ENCODE measurements at regions not wholly inside any gene's neighbourhood (a gene's known extent, or its start where the extent isn't known, plus 50 kb on each side); places are given as distances from the start of the nearest gene placed in this dataset.
"Not testable (repeated sequence)": the region's sequence is repeated elsewhere in the genome, so short reads cannot be mapped to it uniquely, and the experiment has no call there.

GRCh38 chr2:144738749-144739148 is 218.8 kb upstream of the ZEB2 start:
- Histone ChIP-seq H3K27me3 (ENCODE audit: control insufficient read depth in 1 of 2, insufficient read depth in 1 of 2, low read length in 2 of 2) (no peaks in the 10 kb centered on the region), H3K36me3 (ENCODE audit: control insufficient read depth in 1 of 2, insufficient read depth in 2 of 2, low read depth in 1 of 2, low read length in 2 of 2) (no peaks in the 10 kb centered on the region), H2BK12ac (ENCODE audit: low read length in 2 of 2) (no peak overlapping the region), H3K14ac (ENCODE audit: low read length in 2 of 2) (no peak overlapping the region), H2AK5ac (ENCODE audit: low read length, severe bottlenecking) (no peak overlapping the region), H3K9me3 (ENCODE audit: control insufficient read depth, low read length) (peaks cover 7% of the 10 kb centered on the region), H2BK5ac (ENCODE audit: low read depth, low read length, poor library complexity, severe bottlenecking) (no peak overlapping the region), H3K9ac (ENCODE audit: low read length) (no peak overlapping the region), H2AFZ (ENCODE audit: low read depth, low read length) (no peak overlapping the region), H2BK15ac (ENCODE audit: low read depth, poor library complexity, severe bottlenecking) (no peak overlapping the region), H3K18ac (ENCODE audit: low read depth in 1 of 2, low read length in 2 of 2) (no peak overlapping the region), H3K27ac (ENCODE audit: low read length, poor library complexity, severe bottlenecking) (no peak overlapping the region), H3K4me3 (ENCODE audit: insufficient read depth in 1 of 2, low read depth in 1 of 2, low read length in 2 of 2) (no peak overlapping the region), H3K79me1 (replicated peaks; ENCODE audit: low read length, poor library complexity, severe bottlenecking) (no peaks in the 10 kb centered on the region), H4K91ac (ENCODE audit: low read length) (no peak overlapping the region), H2BK120ac (ENCODE audit: low read depth, low read length) (no peak overlapping the region), H4K8ac (ENCODE audit: low read length) (no peak overlapping the region), H3K23ac (ENCODE audit: low read length in 2 of 2) (no peak overlapping the region), H3K4ac (ENCODE audit: low read depth in 1 of 2, low read length in 2 of 2) (no peak overlapping the region), H3K4me2 (ENCODE audit: low read length, poor library complexity, severe bottlenecking) (no peak overlapping the region), H3K4me1 (ENCODE audit: control insufficient read depth, insufficient read depth, low read depth, low read length) (no peaks in the 10 kb centered on the region)
- DNase-seq, result no peak

GRCh38 chr2:144730711-144731110 is 210.8 kb upstream of the ZEB2 start:
- Histone ChIP-seq H3K79me1 (replicated peaks; ENCODE audit: low read length, poor library complexity, severe bottlenecking) (no peaks in the 10 kb centered on the region), H3K4ac (ENCODE audit: low read depth in 1 of 2, low read length in 2 of 2) (no peak overlapping the region), H3K9me3 (ENCODE audit: control insufficient read depth, low read length) (peaks cover 6% of the 10 kb centered on the region), H2AK5ac (ENCODE audit: low read length, severe bottlenecking) (no peak overlapping the region), H3K9ac (ENCODE audit: low read length) (no peak overlapping the region), H3K4me2 (ENCODE audit: low read length, poor library complexity, severe bottlenecking) (no peak overlapping the region), H3K4me3 (ENCODE audit: insufficient read depth in 1 of 2, low read depth in 1 of 2, low read length in 2 of 2) (no peak overlapping the region), H2BK120ac (ENCODE audit: low read depth, low read length) (no peak overlapping the region), H3K14ac (ENCODE audit: low read length in 2 of 2) (no peak overlapping the region), H3K18ac (ENCODE audit: low read depth in 1 of 2, low read length in 2 of 2) (no peak overlapping the region), H3K36me3 (ENCODE audit: control insufficient read depth in 1 of 2, insufficient read depth in 2 of 2, low read depth in 1 of 2, low read length in 2 of 2) (no peaks in the 10 kb centered on the region), H2BK12ac (ENCODE audit: low read length in 2 of 2) (no peak overlapping the region), H3K4me1 (ENCODE audit: control insufficient read depth, insufficient read depth, low read depth, low read length) (no peaks in the 10 kb centered on the region), H4K91ac (ENCODE audit: low read length) (no peak overlapping the region), H3K27ac (ENCODE audit: low read length, poor library complexity, severe bottlenecking) (no peak overlapping the region), H2BK5ac (ENCODE audit: low read depth, low read length, poor library complexity, severe bottlenecking) (no peak overlapping the region), H3K23ac (ENCODE audit: low read length in 2 of 2) (no peak overlapping the region), H4K8ac (ENCODE audit: low read length) (no peak overlapping the region), H3K27me3 (ENCODE audit: control insufficient read depth in 1 of 2, insufficient read depth in 1 of 2, low read length in 2 of 2) (no peaks in the 10 kb centered on the region), H2AFZ (ENCODE audit: low read depth, low read length) (no peak overlapping the region), H2BK15ac (ENCODE audit: low read depth, poor library complexity, severe bottlenecking) (no peak overlapping the region)
- no peak for DNase-seq
- WGBS, result 60% methylated on average over 1 of the region's 2 CpGs

- 38% methylated on average over 1 of the region's 2 CpGs for WGBS
- not testable (repeated sequence) for H3K27me3 ChIP-seq (ENCODE audit: control insufficient read depth in 1 of 2, insufficient read depth in 1 of 2, low read length in 2 of 2); H2AK5ac ChIP-seq (ENCODE audit: low read length, severe bottlenecking); H2BK5ac ChIP-seq (ENCODE audit: low read depth, low read length, poor library complexity, severe bottlenecking); H3K4me2 ChIP-seq (ENCODE audit: low read length, poor library complexity, severe bottlenecking); H3K23ac ChIP-seq (ENCODE audit: low read length in 2 of 2); H3K79me1 ChIP-seq (replicated peaks; ENCODE audit: low read length, poor library complexity, severe bottlenecking); H3K9me3 ChIP-seq (ENCODE audit: control insufficient read depth, low read length); H3K9ac ChIP-seq (ENCODE audit: low read length); H3K27ac ChIP-seq (ENCODE audit: low read length, poor library complexity, severe bottlenecking); H3K14ac ChIP-seq (ENCODE audit: low read length in 2 of 2); H2BK120ac ChIP-seq (ENCODE audit: low read depth, low read length); H4K8ac ChIP-seq (ENCODE audit: low read length); H2BK12ac ChIP-seq (ENCODE audit: low read length in 2 of 2); H3K4me3 ChIP-seq (ENCODE audit: insufficient read depth in 1 of 2, low read depth in 1 of 2, low read length in 2 of 2); H3K36me3 ChIP-seq (ENCODE audit: control insufficient read depth in 1 of 2, insufficient read depth in 2 of 2, low read depth in 1 of 2, low read length in 2 of 2); DNase-seq; H2AFZ ChIP-seq (ENCODE audit: low read depth, low read length); H3K4ac ChIP-seq (ENCODE audit: low read depth in 1 of 2, low read length in 2 of 2); H3K18ac ChIP-seq (ENCODE audit: low read depth in 1 of 2, low read length in 2 of 2); H2BK15ac ChIP-seq (ENCODE audit: low read depth, poor library complexity, severe bottlenecking); H3K4me1 ChIP-seq (ENCODE audit: control insufficient read depth, insufficient read depth, low read depth, low read length); H4K91ac ChIP-seq (ENCODE audit: low read length)
These were observed 204.5 kb upstream of the ZEB2 start for GRCh38 chr2:144724460-144724859.

- H3K4me1 ChIP-seq (ENCODE audit: control insufficient read depth, insufficient read depth, low read depth, low read length), result no peaks in the 10 kb centered on the region
- no peak overlapping the region for H3K14ac ChIP-seq (ENCODE audit: low read length in 2 of 2)
- no peak overlapping the region for H3K4me3 ChIP-seq (ENCODE audit: insufficient read depth in 1 of 2, low read depth in 1 of 2, low read length in 2 of 2)
- no peak overlapping the region for H3K4me2 ChIP-seq (ENCODE audit: low read length, poor library complexity, severe bottlenecking)
- H2AFZ ChIP-seq (ENCODE audit: low read depth, low read length), result no peak overlapping the region
- H2BK15ac ChIP-seq (ENCODE audit: low read depth, poor library complexity, severe bottlenecking), result no peak overlapping the region
- no peak overlapping the region for H4K8ac ChIP-seq (ENCODE audit: low read length)
- no peak for DNase-seq
- no peak overlapping the region for H3K23ac ChIP-seq (ENCODE audit: low read length in 2 of 2)
- no peaks in the 10 kb centered on the region for H3K79me1 ChIP-seq (replicated peaks; ENCODE audit: low read length, poor library complexity, severe bottlenecking)
- H2BK5ac ChIP-seq (ENCODE audit: low read depth, low read length, poor library complexity, severe bottlenecking), result no peak overlapping the region
- no peak overlapping the region for H2AK5ac ChIP-seq (ENCODE audit: low read length, severe bottlenecking)
- peaks cover 26% of the 10 kb centered on the region for H3K9me3 ChIP-seq (ENCODE audit: control insufficient read depth, low read length)
- H3K27ac ChIP-seq (ENCODE audit: low read length, poor library complexity, severe bottlenecking), result no peak overlapping the region
- no peak overlapping the region for H3K9ac ChIP-seq (ENCODE audit: low read length)
- H4K91ac ChIP-seq (ENCODE audit: low read length), result no peak overlapping the region
- H2BK12ac ChIP-seq (ENCODE audit: low read length in 2 of 2), result no peak overlapping the region
- H3K36me3 ChIP-seq (ENCODE audit: control insufficient read depth in 1 of 2, insufficient read depth in 2 of 2, low read depth in 1 of 2, low read length in 2 of 2), result no peaks in the 10 kb centered on the region
- H2BK120ac ChIP-seq (ENCODE audit: low read depth, low read length), result no peak overlapping the region
- no peak overlapping the region for H3K4ac ChIP-seq (ENCODE audit: low read depth in 1 of 2, low read length in 2 of 2)
- H3K27me3 ChIP-seq (ENCODE audit: control insufficient read depth in 1 of 2, insufficient read depth in 1 of 2, low read length in 2 of 2), result no peaks in the 10 kb centered on the region
- no peak overlapping the region for H3K18ac ChIP-seq (ENCODE audit: low read depth in 1 of 2, low read length in 2 of 2)
These were observed 198.5 kb upstream of the ZEB2 start for GRCh38 chr2:144718376-144718775.
